ENCODE measurements at regions not wholly inside any gene's neighbourhood (a gene's known extent, or its start where the extent isn't known, plus 50 kb on each side); places are given as distances from the start of the nearest gene placed in this dataset.
"Not testable (repeated sequence)": the region's sequence is repeated elsewhere in the genome, so short reads cannot be mapped to it uniquely, and the experiment has no call there.

- H3K4me3 ChIP-seq (ENCODE audit: low read depth, low read length): no peak overlapping the region
- CTCF ChIA-PET: no interaction called here
- no peak for DNase-seq (ENCODE audit: low read depth)
Measured at GRCh38 chr22:48403521-48404403, 1423.9 kb downstream of the BRD1 start.

GRCh38 chr22:48402591-48403031 is 1425.1 kb downstream of the BRD1 start:
- POLR2A ChIA-PET: no interaction called here
- no peak overlapping the region for H3K4me3 ChIP-seq (ENCODE audit: low read depth, low read length)
- H3K27me3 ChIP-seq (ENCODE audit: control insufficient read depth, insufficient read depth, low read length): no peaks in the 10 kb centered on the region
- no peaks in the 10 kb centered on the region for H3K36me3 ChIP-seq (ENCODE audit: control insufficient read depth, insufficient read depth, low read length)
- no peak for DNase-seq (ENCODE audit: low read depth)
- TF ChIP-seq CTCF (IDR thresholded peaks at IDR 0.05; ENCODE audit: insufficient read depth, low read depth, low read length): no peak
- CTCF ChIA-PET: no interaction called here

More at GRCh38 chr22:48403521-48404403, 1423.9 kb downstream of the BRD1 start:
- no peaks in the 10 kb centered on the region for H3K36me3 ChIP-seq (ENCODE audit: control insufficient read depth, insufficient read depth, low read length)
- POLR2A ChIA-PET: no interaction called here
- H3K27me3 ChIP-seq (ENCODE audit: control insufficient read depth, insufficient read depth, low read length): no peaks in the 10 kb centered on the region
- no peak for TF ChIP-seq CTCF (IDR thresholded peaks at IDR 0.05; ENCODE audit: insufficient read depth, low read depth, low read length)

GRCh38 chr22:48401523-48401922 is 1426.2 kb downstream of the BRD1 start:
- POLR2A ChIA-PET; H3K36me3 ChIP-seq (ENCODE audit: control insufficient read depth, insufficient read depth, low read length); CTCF ChIA-PET; H3K27me3 ChIP-seq (ENCODE audit: control insufficient read depth, insufficient read depth, low read length); H3K4me3 ChIP-seq (ENCODE audit: low read depth, low read length); DNase-seq (ENCODE audit: low read depth): not testable (repeated sequence)

- no peaks in the 10 kb centered on the region for H3K27me3 ChIP-seq (ENCODE audit: control insufficient read depth, insufficient read depth, low read length)
- POLR2A ChIA-PET: no interaction called here
- CTCF ChIA-PET: no interaction called here
- H3K4me3 ChIP-seq (ENCODE audit: low read depth, low read length): no peak overlapping the region
- no peak for TF ChIP-seq CTCF (IDR thresholded peaks at IDR 0.05; ENCODE audit: insufficient read depth, low read depth, low read length)
- DNase-seq (ENCODE audit: low read depth): no peak
- H3K36me3 ChIP-seq (ENCODE audit: control insufficient read depth, insufficient read depth, low read length): no peaks in the 10 kb centered on the region
Measured at GRCh38 chr22:48398181-48398905, 1429.3 kb downstream of the BRD1 start.

- Histone ChIP-seq H3K36me3 (ENCODE audit: control insufficient read depth, insufficient read depth, low read length) (no peaks in the 10 kb centered on the region), H3K4me3 (ENCODE audit: low read depth, low read length) (no peak overlapping the region), H3K27me3 (ENCODE audit: control insufficient read depth, insufficient read depth, low read length) (no peaks in the 10 kb centered on the region)
- CTCF ChIA-PET: no interaction called here
- no peak for TF ChIP-seq CTCF (IDR thresholded peaks at IDR 0.05; ENCODE audit: insufficient read depth, low read depth, low read length)
- DNase-seq (ENCODE audit: low read depth): no peak
- POLR2A ChIA-PET: no interaction called here
Measured at GRCh38 chr22:48397531-48398180, 1430.0 kb downstream of the BRD1 start.

Data from BJ (cell line).